Hepatic stellate cell (primary cell): ENCODE measurements at regions not wholly inside any gene's neighbourhood (a gene's known extent, or its start where the extent isn't known, plus 50 kb on each side); places are given as distances from the start of the nearest gene placed in this dataset.
"Not testable (repeated sequence)": the region's sequence is repeated elsewhere in the genome, so short reads cannot be mapped to it uniquely, and the experiment has no call there.

Experiments
- DNase-seq: peaks from one replicate; pipeline ENCODE4 v3.0.0; 2011; ENCODE audit warnings: low spot score

DNA sequence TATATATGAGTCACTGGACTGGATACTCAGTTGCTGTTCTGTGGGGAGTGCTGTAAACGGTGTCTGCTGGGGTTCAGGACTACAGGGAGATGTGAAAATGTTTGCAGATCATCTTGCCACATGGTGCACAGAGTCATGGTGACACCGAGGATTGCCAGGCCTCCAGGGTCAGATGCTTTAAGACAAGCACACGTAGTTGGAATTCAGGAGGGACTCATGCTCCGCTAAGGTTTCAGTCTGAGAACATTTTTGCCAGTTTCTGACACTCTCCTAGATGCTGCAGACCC lies 211.3 kb downstream of the CXCL12 start:
- DNase-seq: no peak

DNA sequence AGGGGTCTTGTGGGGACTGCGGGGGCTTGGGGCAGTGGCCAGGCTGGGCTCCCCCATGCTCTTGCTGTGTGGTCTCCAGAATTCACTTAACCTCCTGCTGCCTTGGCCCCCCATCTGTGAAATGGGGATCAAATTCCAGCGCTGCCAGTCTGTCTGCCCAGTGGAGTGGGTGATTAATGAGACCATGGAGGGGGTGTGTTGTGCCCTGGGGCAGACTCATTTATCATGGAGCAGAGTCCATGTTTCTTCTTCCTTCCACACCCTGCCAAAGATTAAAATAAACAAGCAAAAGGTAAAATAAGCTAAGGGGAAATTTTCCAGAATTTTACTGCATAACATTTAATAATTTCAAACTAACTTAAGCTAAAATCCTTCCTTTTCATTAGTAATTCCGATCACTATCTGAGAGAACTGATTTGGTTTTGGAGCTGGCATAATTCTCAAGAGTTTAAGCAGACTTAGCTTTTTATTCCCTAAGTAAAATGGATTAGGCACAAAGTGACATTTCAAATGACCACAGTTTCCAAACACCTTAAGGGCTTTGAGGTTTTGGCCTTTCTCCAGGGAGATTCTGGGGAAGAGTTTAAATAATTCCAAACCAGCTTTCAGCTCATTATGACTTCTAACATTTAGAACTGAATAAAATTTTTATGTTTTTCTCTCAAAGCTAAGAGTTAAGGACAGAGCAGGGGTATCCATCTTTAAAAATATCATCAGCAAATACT lies 211.9 kb downstream of the CXCL12 start:
- DNase-seq: no peak

DNA sequence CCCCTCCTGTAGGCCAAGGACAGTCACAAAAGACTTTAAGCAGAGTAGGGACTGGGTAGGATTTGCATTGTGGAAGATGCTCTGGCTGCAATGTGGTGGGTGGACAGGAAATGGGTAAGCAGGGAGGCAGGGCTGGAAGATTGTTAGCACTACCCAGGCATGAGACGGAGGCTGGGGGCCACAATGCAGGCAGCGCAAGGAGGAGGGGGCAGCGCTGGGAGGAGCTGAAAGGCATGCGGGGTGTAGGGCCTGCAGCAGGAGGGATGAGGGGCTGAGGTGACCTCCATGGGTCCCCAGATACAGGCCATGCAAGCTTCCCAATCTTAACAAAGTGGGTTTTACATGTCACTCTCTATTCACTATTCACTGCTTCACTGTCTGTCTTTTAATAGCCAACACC lies 213.1 kb downstream of the CXCL12 start:
- no peak for DNase-seq

DNA sequence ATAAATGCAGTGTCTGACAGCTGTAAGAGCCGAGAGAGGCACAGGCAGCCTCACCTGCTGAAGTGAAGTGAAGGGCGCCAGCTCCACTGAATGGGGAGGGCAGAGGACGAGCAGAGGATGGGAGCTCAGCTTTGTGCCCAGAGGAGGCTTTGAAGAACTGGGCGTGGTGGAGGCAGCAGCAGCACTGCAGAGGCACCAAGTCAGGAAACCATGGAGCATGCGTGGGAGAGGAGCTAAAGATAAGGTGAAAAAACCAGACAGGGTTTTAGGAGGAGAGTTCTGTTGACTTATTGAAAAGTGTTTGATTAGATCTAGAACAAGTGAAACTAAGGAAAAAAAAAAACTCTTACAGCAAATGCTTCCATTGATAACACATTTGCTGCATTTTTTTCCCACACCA lies 216.4 kb downstream of the CXCL12 start:
- DNase-seq: no peak

DNA sequence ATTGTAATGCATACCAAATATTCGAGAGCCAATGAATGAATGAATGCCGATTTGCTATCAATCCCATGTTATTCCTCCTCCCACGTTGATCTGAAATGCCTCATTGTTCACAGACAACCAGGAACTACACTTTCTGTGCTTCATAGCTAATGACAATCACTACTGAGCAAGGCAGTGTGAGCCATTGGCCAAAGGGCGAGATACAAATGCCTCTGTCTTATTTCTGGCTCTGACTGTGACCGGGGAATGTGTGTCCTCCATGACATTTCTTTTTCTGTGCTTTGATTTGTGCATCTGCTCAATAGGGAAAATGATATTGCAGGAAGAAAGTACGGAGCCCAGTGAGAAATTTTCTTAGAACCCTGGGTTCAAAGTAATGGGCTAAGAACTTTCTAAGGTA lies 217.1 kb downstream of the CXCL12 start:
- no peak for DNase-seq

DNA sequence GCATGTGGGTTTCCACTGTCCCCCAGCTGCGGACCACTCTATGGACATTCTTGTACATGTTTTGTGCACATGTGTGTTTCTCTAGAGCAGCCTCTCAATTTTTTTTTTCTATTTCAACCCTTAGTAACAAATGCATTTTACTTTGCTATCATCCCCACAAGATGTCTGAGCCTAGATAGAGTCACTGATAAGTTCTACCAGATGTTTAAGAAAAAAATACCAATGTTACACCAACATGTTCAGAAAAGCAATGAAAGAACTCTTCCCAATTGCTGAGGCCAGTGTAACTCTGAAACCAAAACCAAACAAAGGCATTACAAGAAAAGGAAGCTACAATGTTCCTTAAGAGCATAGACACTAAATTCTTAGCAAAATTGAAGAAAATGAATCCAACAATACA lies 218.5 kb downstream of the CXCL12 start:
- no peak for DNase-seq

DNA sequence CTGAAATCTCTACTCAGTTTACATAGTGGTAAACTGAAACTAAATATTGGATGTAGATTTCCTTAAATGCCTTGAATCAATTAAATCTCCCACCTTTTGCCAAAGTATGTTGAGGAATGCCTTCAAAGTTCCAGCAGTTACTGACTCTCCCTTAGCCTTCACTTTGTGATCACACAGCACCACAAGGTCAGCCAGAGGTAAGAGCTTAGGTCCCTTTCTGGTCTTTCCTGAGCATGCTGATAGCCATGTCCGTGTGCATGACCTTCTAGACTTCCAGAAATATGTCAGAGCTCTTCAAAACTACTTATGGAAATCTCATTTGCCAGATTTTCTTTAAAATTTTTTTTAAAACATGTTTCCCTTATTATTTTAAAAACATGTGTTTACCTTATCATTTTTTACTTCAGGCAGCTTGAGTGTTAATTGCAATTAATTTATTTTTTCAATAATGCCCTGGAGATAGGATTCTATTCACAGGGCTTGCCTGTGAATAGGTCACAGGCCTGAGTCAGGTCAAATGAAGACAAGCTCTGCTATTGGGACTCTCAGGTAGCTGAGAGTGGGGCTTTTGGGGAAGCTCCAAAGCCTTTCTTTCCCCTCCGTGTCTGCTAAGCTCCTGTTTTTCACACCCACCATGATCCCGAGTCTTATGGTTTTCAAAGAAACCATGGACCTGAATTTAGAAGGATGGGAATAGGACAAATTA lies 220.5 kb downstream of the CXCL12 start:
- DNase-seq: no peak

DNA sequence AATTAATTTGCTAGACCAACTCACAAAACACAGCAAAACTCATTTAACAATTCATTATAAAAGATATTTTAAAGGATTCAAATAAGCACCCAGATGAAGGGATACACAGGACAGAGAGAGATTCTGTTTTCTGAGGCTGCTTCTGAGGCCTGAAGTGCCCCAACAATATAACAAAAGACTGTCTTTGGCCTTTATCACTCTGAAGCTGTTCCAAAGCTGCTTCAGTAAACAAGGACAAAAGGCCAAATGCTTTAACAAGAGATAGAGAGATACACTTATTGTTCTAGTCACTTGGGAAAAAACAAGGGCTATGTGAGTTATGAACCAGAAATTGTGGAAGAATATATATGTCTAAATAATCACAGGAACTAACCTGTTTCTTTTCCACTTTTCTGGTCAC lies 223.7 kb downstream of the CXCL12 start:
- no peak for DNase-seq

DNA sequence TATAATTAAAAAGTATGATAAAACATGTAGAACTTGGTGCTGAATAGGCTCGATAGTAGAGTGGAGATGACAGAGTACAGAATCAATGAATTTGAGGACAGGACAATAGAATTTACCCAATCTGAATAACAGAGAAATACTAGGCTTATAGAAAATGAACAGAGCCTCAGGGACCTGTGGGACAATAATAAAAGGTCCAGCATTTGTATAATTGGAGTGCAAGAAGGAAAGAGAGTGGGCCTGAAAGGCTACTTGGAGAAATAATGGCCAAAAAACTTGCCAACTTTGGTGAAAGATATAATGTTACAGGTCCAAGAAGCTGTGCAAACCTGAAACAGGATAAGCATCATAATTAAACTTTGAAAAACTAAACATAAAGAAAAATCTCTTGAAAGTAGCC lies 227.3 kb downstream of the CXCL12 start:
- no peak for DNase-seq

DNA sequence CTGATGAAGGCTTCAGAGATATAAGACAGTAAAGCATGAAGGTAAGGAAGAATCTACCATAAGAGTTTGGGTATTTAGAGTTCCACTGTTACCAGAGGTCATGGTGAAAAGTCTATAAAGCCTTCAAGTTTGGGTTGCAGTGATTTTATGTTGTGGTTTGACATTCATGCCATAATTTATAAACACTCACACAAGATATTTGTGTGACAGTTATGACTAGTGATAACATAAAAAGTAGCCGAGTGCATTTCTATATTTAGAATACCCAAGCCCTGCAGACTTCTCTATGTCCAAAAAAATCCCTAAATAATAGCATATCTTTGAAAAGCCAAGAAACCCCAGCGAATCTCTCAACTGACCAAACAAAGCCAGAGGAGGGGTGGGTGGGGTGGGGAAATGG lies 229.9 kb downstream of the CXCL12 start:
- peak; percentile 6 for DNase-seq

DNA sequence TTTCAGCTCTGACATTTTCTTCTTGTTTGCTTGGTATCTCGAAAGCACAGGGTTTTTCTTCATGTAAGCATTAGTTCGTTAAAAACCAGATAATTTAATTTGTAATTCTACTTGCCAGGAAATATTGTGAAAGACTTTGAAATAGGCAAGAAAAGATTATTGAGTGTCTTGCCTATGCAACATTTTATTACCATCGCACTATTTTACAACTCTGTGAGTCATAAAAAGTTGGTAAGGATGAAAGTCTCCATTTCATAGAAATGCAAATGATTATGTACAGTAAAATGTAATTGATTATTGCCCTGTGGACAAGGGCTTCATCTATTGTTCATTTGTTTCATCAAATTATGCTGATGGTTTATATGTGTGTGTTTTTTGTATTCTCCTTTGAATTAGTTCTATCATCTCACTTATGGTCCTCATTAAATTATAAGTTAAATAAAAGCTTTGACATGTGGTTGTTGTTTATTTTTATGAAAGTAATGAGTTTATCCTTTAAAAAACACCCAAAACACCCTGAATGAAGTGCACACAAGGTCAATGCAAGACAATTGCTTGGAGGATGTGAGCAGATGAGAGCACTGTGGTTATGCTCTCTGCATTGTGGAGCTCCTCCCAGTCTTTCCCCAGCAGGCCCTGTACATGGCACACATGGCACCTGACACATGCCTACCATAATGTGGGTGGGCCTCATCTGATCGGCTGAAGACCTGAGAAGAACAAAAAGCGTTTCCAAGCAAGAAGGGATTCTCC lies 230.8 kb downstream of the CXCL12 start:
- no peak for DNase-seq

DNA sequence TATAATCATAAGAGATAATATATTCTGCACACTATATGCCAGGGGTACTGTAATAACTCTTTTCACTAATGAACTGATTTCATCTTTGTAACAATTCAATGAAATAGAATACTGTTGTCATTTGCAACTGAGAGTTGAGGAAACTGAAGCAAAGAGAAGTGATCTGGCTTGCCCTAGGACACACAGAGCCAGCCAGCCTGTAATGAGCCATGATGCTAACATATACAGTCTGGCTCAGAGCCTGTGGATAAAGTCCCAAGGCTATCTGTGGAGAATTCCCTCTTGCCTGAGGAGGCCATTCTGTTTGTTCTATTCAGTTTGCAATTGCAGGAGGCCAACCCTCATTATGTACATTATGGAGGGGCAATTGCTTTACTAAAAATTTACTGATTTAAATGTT lies 241.3 kb downstream of the CXCL12 start:
- DNase-seq: no peak

DNA sequence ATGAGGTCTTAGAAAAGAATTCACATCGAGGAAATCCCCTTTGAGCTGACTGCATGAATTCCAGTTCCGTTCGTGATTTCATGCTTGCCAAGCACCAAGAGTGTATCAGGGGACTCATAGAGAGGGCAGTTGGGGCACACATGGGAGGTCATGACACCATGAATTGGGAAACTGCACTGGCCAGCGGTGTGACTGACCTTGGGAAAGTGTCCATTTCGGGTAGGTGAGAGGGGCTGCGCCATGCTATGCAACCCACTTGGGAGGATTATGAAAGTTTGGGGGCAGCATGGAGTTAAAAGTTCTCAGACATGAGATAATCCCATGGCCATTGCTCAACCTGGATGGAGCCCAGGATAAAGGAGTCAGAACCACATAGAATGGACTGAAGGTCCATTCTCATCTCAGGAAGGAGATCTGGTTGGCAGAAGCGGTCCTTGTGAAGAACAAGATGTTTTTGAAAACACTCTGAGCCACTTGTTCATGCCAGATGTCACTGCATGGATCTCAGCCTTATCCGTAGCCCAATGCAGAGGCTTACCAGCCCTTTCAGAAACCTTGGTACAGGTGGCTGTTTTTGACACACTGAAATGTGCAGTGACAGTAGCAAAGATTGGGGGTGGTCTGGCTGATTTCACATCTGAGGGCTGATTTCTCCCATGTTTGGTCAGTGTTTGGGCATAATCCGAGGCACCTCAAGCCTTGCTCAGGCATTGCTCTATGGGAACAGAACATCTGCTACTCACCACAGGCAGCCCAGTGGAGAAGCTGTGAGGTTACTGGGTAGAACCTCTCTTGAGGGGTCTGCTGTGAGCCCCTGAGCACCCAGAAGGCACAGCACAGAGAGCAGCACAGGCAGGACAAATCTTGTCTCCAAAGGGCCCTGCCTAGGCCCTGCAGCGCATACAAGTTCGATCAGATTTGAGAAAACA lies 252.3 kb downstream of the CXCL12 start:
- DNase-seq: no peak

DNA sequence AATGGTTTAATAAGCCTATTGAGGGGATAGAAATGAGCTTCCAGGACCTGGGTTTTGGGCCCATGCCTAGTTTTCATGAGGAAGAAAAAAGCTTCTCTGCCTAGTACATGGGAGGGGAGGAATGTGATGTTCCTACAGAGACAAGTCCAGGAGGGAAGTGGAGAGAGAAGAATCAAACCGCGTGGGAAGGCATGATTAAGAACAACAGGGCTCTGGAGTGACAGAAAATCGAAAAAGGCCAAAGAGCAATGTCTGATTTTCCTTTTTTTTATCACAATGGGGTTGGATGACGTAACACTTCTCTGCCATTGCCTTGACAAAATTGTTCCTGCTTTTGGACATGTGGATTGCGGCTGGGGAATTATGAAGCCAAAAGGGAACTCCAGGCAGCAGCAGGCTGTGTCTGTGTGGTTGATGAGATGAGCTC lies 258.6 kb downstream of the CXCL12 start:
- no peak for DNase-seq

DNA sequence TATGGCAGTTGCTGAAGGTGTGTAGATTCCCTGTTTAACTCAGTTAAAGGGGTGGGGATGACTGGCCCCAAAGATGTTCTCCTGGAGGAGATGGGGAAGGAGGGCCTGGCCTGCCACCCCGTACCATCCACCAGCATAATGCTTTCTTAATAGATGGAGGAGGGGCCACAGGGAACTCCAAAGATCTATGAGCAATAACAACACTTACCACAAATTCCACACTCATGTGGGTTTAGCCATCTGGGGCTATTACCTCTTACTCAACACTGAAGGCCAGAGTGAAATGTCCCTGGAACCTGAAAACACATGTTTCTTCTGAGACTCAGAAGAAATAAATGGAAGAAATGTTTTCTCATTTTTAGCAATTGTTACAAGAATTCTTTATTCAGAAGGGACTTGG lies 259.0 kb downstream of the CXCL12 start:
- peak; percentile 22 for DNase-seq

DNA sequence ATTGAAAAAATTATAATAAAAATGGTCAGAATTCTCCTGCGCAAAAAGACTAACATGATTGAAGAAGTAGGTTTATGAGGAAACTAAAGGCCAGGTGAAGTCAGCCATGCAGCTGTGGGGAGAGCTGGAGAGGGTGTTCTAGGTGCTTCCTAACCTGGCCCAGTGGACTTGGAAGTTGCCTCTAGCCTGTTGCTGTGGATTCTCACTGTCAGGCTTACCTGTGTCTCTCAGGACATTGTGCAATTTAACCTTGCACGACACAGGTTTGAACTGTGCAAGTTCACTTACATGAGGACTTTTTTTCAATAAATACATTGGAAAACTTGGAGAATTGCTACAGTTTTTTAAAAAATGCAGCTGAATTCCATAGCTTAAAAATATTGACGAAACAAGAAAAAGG lies 266.4 kb downstream of the CXCL12 start:
- DNase-seq: no peak

DNA sequence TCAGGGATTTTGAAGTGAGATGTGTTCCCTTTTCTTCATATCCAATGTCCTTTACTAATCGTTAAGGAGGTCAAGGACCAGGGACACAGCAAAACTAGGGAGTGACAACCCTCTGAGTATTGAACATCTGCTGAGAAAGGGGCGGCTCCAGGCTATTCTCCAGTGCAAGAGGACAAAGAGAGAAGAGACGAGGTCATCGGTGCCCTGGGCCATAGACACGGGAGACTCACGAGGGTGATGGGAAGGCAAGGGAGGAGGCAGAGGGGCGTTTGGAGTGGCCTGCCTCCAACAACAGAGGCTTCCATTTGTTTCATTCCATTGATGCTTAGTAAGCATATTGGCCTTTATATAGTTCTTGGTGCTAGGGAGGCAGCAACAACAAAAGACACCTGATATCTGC lies 268.4 kb downstream of the CXCL12 start:
- DNase-seq: no peak

DNA sequence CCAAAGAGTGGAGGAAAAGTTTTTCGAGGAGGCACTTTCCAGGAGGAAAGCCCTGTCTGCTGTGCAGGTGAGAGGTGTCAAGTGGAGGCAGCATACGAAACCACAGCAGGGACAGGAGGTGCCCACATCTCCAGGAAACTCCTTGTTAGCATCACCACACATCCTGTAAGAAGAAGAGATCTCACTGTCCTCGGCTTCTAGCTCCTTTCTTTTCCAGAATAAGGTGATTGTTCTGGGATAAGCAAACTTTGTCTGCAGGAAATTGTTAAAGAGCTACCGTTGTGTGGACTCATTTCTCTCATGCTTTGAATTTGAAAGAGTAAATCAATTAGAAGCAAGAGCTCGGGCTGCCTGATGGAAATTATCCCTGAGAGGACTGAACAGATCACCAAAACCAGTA lies 269.4 kb downstream of the CXCL12 start:
- DNase-seq: no peak

DNA sequence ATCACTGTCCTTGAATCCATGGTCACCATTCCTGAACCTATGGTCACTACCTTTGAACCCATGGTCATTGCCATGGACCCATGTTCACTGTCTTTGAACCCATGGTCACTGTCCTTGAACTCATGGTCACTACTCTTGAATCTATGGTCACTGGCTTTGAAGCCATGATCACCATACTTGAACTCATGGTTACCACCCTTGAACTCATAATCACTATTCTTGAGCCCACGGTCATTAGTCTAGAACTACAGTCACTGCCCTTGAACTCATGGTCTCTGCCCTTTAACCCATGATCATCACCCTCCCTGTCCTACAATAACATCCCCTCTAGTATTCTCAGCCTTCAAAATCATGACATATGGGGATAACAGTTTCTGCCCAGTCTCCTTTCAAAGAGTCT lies 270.5 kb downstream of the CXCL12 start:
- no peak for DNase-seq

DNA sequence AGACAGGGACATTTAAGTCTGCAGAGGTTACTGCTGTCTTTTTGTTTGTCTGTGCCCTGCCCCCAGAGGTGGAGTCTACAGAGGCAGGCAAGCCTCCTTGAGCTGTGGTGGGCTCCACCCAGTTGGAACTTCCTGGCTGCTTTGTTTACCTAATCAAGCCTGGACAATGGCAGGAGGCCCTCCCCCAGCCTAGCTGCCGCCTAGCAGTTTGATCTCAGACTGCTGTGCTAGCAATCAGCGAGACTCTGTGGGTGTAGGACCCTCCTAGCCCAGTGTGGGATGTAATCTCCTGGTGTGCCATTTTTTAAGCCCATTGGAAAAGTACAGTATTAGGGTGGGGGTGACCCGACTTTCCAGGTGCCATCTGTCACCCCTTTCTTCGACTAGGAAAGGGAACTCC lies 272.6 kb downstream of the CXCL12 start:
- DNase-seq: not testable (repeated sequence)

DNA sequence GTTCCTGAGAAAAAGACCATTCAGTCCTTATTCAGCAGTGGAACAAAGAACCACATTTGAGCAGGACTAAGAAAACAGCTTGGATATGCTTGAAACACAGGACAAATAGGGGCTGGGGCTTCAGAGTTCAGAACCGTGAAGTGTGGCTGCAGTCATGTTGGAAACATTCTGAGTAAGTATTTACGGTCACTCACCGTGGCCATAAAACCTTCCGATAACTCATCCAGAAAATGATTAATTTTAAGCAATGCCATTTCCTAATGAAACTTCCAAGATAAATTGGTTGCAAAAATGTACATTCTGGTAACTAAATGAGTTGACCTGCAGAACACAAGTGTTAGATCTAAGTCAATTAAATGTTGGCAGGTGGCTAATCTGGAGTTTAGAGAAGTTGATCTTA lies 279.2 kb downstream of the CXCL12 start:
- no peak for DNase-seq

DNA sequence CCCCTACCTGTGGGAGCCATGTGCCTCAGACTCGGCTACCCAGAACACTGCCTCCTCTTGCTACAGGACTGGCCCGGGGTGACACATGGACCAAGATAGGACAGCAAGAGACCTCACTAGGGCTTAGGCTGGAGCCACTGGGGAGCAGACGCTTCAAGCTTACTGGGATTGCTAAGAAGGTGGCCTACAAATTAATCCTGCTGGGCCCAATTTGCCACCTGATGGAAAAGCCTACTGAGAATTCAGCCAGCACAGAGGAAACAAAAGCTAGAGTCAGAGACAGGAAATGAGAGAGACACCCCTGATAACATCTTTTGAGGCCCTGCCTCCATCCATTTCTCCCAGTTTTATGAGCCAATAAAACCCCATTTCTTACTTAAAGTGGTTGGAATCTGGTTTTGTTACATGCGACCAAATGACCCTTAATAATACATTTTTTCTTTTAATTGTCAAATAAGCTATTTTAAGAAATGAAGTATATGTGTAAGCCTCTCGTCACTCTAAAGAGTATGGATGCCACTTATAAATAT lies 282.1 kb downstream of the CXCL12 start:
- no peak for DNase-seq
